ENCODE measurements at regions not wholly inside any gene's neighbourhood (a gene's known extent, or its start where the extent isn't known, plus 50 kb on each side); places are given as distances from the start of the nearest gene placed in this dataset.

DNA sequence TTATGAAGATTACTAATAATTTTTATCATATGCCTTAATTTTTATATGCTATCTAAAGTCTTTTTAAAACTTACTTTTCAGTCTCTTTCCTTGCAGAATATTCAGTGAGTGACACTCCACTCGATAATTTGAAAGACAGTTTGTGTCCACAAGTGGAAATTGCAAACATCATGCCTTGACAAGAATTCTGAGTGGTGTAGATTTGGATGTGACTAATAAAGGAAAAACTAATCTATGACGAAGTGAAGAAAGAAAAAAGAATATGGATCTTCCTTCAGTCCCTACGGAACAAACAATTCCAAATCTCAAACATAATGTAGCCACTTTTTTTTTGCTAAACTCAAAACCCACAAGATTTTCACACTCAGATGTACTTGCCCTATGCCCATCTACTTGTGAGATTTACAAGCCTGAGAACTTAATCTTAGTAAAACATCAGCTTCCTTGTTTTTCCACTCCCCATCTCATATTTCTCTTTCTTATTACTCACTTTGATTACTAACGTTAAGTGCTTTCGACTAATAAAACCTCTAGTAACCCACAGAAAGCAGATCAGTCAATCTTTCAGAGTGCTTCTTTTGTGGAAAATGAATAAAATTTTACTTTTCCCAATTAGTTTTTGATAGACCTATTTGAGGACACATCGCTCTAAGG is 1155.8 kb downstream of the GRIK2 start:
- intact Hi-C loops (cut with DNase I): no loop called here
- no peak for DNase-seq (ENCODE audit: low spot score)

DNA sequence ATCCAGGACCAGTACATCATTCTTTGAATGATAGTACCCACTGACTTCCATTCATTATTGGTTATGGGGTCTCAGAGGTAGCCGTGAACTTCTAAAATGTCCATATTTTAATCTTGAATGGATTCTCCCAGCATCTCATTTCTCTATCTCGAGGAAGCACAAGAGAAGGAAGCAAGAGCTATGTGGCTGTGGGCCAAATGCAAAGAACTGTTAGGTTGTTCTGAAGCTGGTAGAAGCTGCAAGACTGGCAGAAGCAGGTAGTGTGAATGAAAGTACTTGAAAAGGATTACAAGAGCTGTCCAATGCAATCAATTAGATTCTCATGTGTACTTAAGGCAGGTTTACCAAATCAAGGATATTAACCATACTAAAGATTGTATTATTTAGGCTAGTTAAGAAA is 1131.8 kb downstream of the GRIK2 start:
- intact Hi-C loops (cut with DNase I): no loop called here
- DNase-seq (ENCODE audit: low spot score): no peak

DNA sequence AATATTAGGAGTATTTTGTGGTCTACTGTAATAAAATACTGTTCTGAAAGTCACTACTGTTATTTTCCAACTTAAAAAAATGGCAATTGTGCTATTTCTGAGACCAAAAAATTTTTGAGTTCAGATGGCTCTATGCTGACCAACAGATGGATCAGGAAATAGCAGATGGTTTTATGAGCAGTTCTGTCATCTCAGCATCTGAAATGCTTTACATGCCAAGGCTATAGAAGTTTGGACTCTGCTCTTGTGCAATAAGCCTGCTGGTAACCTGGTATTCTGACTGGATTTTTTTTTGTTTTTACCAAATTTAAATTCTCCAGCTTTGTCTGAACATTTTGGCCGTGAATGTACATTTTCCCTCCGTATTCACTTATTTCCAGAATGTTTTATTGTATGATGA is 1127.5 kb downstream of the GRIK2 start:
- DNase-seq (ENCODE audit: low spot score): no peak
- intact Hi-C loops (cut with DNase I): no loop called here

DNA sequence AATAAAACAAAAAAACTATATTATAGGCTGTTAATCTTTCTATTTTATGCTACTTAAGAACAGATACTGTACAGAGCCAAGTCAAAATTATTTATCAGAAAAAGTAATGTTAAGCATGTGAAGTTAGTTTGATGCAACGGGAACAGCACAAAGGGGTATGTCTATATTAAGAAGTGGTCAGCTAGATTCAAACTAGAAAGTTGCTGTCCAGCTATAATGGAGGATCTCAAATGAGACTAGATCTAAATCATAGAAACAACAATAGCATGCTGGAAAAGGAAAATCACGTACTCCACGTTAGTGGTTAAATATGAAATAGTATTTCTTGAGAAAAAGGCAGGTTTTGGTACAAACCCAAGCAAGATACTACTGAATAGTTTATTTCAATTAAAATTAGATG is 1124.0 kb downstream of the GRIK2 start:
- no peak for DNase-seq (ENCODE audit: low spot score)
- intact Hi-C loops (cut with DNase I): no loop called here

DNA sequence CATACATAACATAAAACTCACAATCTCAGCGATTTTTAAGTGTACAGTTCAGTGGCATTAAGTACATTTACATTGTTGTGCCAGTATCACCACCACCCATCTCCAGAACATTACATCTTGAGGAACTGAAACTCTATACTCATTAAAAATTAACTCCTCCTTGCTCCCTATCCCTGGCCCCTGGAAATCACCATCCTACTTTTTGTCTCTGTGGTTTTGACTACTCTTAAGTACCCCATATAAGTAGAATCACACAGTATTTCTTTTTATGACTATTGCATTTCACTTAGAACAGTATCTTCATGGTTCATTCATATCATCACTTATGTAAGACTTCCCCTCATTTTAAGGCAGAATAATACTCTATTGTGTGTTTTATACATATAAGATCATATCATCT is 1108.1 kb downstream of the GRIK2 start:
- intact Hi-C loops (cut with DNase I): no loop called here
- no peak for DNase-seq (ENCODE audit: low spot score)

DNA sequence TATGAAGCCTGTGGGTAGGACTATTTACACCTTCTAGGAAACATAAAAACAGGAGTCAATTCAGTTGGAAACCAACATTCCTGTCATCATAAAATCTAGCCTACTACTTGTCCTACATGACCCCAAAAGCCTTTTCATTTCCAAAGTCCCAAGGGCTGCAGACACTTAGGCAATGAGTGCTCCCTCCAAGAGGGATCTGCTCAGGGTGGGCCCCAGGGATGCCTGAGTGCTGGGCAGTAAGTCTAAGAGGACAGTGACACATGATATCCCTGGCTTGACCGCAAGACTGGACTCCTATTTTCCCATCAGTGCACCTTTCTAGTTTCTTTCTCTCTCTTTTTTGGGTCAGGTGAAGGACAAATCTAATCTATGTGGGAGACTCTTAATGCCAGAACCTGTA is 1101.3 kb downstream of the GRIK2 start:
- intact Hi-C loops (cut with DNase I): no loop called here

DNA sequence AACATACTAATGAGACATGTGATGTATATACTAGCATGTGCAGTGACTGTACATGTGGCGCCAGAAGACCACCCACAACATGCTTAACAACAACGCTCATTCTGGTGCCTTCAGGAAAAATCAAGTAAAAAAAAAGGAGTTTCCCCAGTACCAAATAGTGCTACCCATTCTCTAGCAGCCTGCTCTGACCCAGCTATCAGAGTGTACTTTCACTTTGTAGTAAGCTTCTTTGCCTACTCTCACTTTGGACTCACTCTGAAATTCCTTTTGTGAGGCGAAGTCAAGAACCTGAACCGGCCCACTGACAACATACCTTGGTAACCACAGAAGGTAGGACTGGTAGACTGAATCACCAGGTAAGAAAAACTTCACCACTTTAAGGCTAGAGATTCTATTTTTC is 1100.0 kb downstream of the GRIK2 start:
- no peak for DNase-seq (ENCODE audit: low spot score)
- intact Hi-C loops (cut with DNase I): no loop called here

More for the DNA sequence above, 1101.3 kb downstream of the GRIK2 start:
- no peak for DNase-seq (ENCODE audit: low spot score)

DNA sequence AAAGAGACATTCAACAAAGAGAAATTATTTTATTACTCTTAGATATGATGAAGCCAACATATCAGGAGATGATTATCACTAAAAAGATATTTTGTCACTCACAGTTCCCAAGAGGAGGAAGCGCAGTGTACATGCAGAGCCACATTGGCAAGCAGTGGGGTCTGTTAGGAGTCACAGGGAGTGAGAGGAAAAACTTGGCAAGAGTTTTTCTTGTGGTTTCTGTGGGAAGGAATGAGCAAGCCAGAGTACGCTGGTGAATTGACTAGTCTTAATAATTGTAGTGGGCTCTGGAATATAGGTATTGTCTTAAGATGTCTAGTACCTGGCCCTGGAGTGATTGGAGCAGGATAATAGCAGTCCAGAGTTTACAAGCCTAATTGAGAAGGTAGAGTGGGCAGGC is 1095.2 kb downstream of the GRIK2 start:
- no peak for DNase-seq (ENCODE audit: low spot score)
- intact Hi-C loops (cut with DNase I): no loop called here

DNA sequence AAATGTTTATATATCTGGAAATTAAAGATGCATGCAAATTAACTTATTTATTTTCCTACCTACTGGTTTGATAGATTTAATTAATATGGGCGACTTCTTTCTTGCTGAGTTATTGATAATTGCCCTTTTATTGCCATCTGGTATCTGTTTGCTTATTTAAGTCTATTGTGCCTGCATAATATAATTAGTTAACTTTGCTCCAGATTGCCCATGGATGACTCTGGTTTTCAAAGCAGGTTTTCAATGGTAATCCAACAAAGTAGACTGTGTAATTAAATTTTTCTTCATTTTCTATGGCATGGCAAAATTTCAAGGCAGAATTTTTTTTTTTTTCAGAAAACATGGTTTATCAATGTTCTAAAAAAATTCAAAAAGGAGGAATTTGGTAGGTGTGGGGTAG is 1092.0 kb downstream of the GRIK2 start:
- DNase-seq (ENCODE audit: low spot score): no peak
- intact Hi-C loops (cut with DNase I): no loop called here

DNA sequence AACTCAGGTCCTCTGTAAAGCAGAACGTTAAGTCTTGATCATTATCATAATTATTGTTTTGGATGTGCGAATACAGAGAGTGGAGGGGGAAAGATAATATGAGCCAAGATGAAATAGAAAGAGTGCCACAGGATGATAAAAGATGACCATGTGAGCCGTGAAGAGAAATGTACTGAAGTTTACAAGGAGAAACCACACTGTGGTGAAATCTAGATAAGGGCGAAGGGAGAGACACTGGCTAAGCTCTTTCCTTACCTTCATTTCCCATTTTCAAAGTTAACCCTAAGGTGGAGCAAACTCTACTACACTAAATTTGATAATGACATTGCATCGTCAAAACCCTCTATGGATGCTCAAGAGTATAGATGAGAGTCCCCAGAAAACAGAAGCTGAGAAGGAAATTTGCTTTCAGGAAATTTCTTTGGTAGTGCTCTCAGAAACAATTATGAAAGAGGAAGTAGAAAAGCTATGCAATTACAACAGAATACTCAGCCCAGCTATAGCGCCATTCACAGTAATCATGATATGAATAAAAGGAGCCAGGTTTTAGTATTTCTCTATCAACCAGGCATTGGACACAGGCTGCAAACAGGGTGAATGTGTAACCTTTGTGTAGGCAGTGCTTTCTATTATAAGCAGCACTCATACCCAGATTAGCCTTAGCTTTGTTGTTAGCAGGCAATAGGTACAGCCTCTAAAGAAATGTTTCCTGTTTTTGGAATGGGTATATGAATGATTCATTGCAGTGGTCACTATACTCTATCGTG is 1080.7 kb downstream of the GRIK2 start:
- intact Hi-C loops (cut with DNase I): no loop called here
- DNase-seq (ENCODE audit: low spot score): no peak

DNA sequence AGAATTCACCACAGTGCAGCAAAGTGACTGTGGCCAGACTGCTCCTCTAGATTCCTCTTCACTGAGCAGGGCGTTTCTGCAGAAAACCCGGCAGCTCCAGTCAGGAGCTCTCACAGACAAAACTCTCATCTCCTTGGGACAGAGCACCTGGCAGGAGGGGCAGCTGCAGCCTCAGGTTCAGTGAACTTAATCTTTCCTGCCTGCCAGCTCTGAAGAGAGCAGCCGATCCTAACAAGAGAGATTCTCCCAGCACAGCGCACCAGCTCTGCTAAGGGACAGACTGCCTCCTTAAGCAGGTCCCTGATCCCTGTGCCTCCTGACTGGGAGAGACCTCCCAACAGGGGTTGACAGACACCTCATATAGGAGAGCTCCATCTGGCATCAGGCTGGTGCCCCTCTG is 1065.5 kb downstream of the GRIK2 start:
- intact Hi-C loops (cut with DNase I): no loop called here
- DNase-seq (ENCODE audit: low spot score): no peak

DNA sequence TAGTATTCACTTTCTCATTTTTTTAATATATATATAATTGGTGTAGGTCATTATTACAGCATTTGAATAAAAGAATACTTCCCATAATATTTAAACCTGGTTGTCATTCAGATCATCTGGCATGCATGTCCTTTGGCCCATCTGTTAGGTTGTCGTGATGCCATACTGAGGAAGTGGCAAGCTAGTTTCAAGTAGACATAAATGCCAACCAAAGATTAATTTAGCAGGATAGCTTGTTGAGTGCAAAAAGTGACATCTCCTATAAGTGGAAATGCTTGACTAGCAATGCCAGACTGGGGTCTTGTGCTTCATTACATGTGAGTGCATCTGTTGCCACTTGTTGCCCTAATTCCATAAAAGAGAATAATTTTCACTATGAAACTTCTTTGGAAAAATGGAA is 1044.7 kb downstream of the GRIK2 start:
- intact Hi-C loops (cut with DNase I): no loop called here

DNA sequence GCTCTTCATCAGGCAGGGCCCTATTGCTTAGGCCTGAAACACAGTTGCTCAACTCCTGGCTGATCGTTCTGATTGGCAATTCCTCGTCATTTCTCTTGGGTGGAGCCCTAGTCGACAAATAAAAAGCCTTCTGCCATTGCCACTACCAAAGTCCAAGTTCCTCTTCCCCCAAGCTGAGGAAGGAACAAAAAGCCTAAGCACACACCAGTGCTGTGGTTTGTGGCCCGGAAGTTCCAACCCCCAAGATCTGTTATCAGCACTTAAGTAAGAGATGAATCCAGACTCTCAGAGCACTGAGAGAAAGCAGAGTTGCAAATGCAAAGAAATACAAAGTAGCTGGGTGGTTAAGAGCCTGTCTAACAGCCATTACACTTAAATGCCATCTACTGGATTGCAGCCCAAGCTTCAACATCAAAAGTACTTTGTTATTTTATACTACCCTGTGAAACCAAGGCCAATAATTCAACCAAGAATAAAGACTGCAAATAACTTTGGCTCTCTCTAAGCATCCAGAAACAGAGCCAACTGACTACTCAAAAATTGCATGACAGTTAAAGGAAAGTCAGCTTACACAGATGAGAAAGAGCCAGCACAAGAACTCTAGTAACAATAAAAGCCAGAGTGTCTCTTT is 1024.0 kb downstream of the GRIK2 start:
- no peak for DNase-seq (ENCODE audit: low spot score)
- intact Hi-C loops (cut with DNase I): no loop called here

More for the DNA sequence above, 1044.7 kb downstream of the GRIK2 start:
- no peak for DNase-seq (ENCODE audit: low spot score)

DNA sequence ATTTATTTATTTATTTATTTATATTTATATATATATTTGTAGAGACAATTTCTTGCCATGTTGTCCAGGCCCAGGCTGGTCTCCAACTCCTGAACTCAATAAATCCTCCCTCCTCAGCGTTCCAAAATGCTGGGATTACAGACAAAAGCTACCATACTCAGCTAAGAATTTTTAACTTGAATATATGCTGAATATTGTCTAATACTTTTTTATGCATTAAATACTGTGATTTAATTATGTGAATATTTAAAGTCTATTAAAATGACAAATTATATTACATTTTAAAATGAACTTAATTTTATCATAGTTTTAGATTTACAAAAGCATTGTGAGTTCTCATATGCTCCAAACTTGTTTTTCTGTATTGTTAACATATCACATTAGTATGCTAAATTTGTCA is 1022.4 kb downstream of the GRIK2 start:
- intact Hi-C loops (cut with DNase I): no loop called here
- no peak for DNase-seq (ENCODE audit: low spot score)

DNA sequence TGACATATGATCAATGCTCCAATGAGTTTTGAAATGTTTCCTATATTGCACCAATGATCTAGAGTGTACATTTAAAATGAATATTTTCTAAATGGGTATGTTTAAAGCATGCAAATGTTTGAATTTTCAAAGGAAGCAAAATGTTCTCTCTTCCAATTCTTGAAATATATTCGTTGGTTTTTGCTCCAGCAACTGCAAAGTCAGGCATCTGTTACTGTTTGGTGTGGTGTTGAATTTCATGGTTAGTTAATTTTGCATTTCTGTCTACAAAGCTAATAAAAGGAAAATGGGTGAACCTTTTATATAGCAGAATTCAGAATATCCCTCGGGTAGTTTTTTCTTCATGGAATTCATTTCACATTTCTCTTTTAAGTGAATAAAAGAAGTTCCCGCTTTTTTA is 1018.3 kb downstream of the GRIK2 start:
- intact Hi-C loops (cut with DNase I): no loop called here
- DNase-seq (ENCODE audit: low spot score): no peak

DNA sequence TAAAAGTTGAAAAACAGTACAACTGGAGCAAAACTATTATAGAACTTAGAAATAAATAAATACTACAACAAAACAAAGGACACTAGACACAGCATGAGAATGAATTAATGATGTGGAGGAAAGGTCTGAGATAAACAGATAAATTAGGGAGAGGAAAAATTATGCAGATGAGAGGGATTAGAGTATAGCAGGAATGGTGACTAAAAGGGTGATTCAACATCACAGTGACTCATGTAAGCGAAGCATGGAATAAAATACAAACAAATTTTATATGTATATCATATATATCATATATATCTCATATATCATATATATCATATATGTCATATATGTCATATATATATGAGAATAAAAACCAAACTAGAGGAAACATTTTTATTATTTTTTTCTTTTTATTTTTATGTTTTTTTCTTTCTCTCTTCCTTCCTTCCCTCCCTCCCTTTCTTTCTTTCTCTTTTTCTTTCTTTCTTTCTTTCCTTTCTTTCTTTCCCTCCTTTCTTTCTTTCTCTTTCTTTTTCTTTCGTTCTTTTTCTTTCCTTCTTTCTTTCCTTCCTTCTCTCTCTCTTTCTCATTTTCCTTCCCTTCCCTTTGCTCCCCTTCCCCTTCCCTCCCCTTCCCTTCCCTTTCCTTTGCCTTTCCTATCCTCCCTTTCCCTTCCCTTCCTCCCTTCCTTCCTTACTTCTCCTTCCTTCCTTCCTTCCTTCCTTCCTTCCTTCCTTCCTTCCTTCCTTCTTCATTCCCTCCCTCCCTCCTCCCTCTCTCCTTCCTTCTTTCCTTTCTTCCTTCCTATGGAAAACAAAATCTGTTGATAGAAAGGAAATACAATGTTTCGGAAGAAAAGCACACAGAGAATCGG is 1014.6 kb downstream of the GRIK2 start:
- DNase-seq (ENCODE audit: low spot score): no peak
- intact Hi-C loops (cut with DNase I): no loop called here

DNA sequence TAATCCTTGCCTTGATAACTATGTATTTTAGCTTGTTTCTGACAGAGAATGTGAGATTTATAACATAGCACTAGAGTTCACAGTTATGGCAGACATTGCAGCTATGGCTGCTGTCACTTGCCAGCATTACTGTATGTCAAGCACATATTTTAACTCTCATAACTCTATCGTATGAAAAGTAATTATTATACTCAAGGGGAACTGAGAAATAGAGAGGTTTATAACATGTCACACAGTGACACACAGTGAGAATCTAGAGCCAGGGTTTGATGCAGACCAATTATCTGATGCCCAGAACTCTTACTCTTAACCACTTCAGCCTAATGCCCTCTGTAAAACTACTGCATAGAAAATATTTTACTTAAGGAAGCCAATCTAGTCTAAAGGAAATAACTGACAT is 1012.4 kb downstream of the GRIK2 start:
- no peak for DNase-seq (ENCODE audit: low spot score)
- intact Hi-C loops (cut with DNase I): no loop called here

DNA sequence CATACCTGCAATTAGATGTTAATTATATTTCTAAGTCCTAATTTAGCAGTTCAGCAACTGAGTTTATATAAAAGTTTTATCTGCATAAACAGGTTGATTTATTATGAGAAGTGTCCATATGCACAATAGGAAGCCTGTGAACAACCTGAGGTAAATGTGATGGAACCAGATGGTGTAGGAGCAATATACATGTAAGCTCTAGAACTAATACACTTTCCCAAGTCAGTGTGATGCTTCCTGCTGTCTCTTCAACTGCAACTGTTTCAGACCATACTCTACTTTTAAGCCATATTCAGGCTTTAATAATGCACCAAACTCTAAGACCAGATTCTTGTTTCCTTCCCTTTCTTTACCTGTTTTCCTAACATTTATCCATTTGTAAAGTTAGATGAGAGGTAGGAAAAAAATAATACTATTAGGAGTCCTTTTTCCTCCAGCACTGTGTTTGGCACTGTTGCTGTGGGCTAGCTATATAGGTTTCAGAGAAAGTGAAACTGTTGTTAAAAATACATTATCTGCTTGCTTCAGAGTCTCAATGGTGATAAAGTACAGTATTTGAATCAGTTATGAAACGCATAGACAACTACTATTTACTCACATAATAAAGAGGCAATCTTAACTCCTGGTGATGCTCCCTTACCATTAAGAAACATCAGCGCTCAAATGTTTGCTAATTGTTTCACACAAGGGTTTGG is 1009.3 kb downstream of the GRIK2 start:
- intact Hi-C loops (cut with DNase I): no loop called here
- no peak for DNase-seq (ENCODE audit: low spot score)

DNA sequence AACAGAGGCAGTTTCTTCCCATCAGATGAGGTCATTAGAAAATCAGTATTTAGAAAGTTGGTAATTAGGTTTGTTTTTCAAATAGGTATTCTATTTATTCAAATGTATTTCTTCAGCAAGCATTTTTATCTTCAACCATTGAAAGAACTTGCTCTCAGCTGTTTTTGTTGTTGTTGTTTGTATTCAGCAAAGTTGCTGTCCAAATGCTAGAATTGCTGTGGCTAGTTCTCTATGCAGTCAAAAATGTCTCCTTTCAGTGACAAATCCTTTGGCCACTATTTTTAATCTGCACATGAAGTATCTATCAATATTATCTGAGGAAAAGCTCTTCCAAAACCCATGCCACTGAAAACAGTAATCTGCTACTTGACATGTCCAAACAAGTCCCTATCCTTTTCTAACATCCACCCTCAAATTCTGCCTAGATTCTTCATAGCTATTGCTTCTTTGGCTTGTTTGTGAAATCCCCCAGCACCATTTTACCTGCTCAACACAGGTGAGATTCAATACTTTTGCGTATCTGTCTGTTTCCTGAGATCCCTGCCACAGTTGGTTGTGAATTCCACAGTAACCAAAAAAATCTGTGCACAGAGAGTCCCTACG is 1005.4 kb downstream of the GRIK2 start:
- intact Hi-C loops (cut with DNase I): no loop called here
- DNase-seq (ENCODE audit: low spot score): no peak
